Activated B cell treated with CpG ODN at 0.5 μM for 24 hours (primary cell): ENCODE measurements at regions not wholly inside any gene's neighbourhood (a gene's known extent, or its start where the extent isn't known, plus 50 kb on each side); places are given as distances from the start of the nearest gene placed in this dataset.

Experiments
- ATAC-seq: fragments of 200-7000 bp; cut with Tn5 transposase; one replicate; pipeline ENCODE4 v1.10.0; 2021; ENCODE audit warnings: low read depth, mild to moderate bottlenecking, moderate library complexity
- CTCF ChIA-PET: fragments of 350-600 bp; sonication (Branson Sonifier 250); formaldehyde crosslinking; loops from one replicate; lab custom pipeline; 2021; ENCODE audit warnings: antibody characterized with exemption; lab: Charles Lee
- POLR2A ChIA-PET: fragments of 350-600 bp; sonication (Branson Sonifier 250); formaldehyde crosslinking; loops from one replicate; lab custom pipeline; 2021; ENCODE audit warnings: antibody characterized with exemption; lab: Charles Lee
- DNase-seq: peaks from one replicate; pipeline ENCODE4 v3.0.0; 2022
- H3K27ac Mint-ChIP-seq: one replicate; pipeline ENCODE4 v1.8.0; 2020; ENCODE audit warnings: mixed read lengths
- H3K27me3 Mint-ChIP-seq: one replicate; pipeline ENCODE4 v1.8.0; 2021; ENCODE audit warnings: mixed read lengths
- H3K36me3 Mint-ChIP-seq: one replicate; pipeline ENCODE4 v1.8.0; 2021; ENCODE audit warnings: low read depth, mixed read lengths
- H3K4me1 Mint-ChIP-seq: one replicate; pipeline ENCODE4 v1.8.0; 2021; ENCODE audit warnings: mixed read lengths
- H3K4me3 Mint-ChIP-seq: one replicate; pipeline ENCODE4 v1.8.0; 2020; ENCODE audit warnings: mild to moderate bottlenecking, mixed read lengths
- H3K9me3 Mint-ChIP-seq: one replicate; pipeline ENCODE4 v1.8.0; 2020; ENCODE audit warnings: mixed read lengths
- CTCF ChIP-seq: fragments of 200-600 bp; IDR thresholded peaks from one replicate; pipeline ENCODE4 v1.8.0; 2022; ENCODE audit warnings: antibody characterized with exemption, mild to moderate bottlenecking
- intact Hi-C: fragments of 100-400 bp; cut with micrococcal nuclease; formaldehyde crosslinking; loops from one replicate; pipeline ENCODE4 v1.15.1; 2024

GRCh38 chr7:130874071-130874915 is 140.3 kb upstream of the KLF14 start:
- intact Hi-C loops = no loop called here
- ChIA-PET CTCF (interaction anchor here (0.9 to 1.6 kb wide), 6 partner anchors 11 to 551 kb away, joined by 3 to 4 read pairs (median 4); no protein-coding TSS in a partner anchor), POLR2A (interaction anchor here (0.6 to 1.1 kb wide), 3 partner anchors 9 to 128 kb away, joined by 3 to 6 read pairs (median 3); no protein-coding TSS in a partner anchor)
- Mint-ChIP-seq H3K27me3 (no peaks in the 10 kb centered on the region), H3K27ac (peak overlapping the region; percentile 43), H3K4me3 (no peak overlapping the region), H3K36me3 (peaks cover 91% of the 10 kb centered on the region), H3K9me3 (peaks cover 3% of the 10 kb centered on the region), H3K4me1 (peaks cover 24% of the 10 kb centered on the region)
- ATAC-seq = no peak
- no peak for DNase-seq
- no peak for TF ChIP-seq CTCF

GRCh38 chr7:130875265-130875741 is 141.3 kb upstream of the KLF14 start:
- Mint-ChIP-seq H3K4me1 (peaks cover 24% of the 10 kb centered on the region), H3K27me3 (no peaks in the 10 kb centered on the region), H3K36me3 (peaks cover 85% of the 10 kb centered on the region), H3K4me3 (no peak overlapping the region), H3K9me3 (no peaks in the 10 kb centered on the region), H3K27ac (no peak overlapping the region)
- intact Hi-C loops = loop anchor here (1.0 kb wide), 2 partner anchors 165 to 549 kb away; no protein-coding TSS in a partner anchor
- ChIA-PET POLR2A (no interaction called here), CTCF (interaction anchor here (0.6 to 1.5 kb wide), 5 partner anchors 9 to 547 kb away, joined by 3 to 5 read pairs (median 4); no protein-coding TSS in a partner anchor)
- ATAC-seq (peak; percentile 81), DNase-seq (no peak)
- no peak for TF ChIP-seq CTCF

GRCh38 chr7:130875901-130876300 is 141.9 kb upstream of the KLF14 start:
- no peaks in the 10 kb centered on the region for H3K27me3 Mint-ChIP-seq
- ChIA-PET CTCF (interaction anchor here (0.6 to 1.5 kb wide), 5 partner anchors 8 to 546 kb away, joined by 3 to 5 read pairs (median 4); no protein-coding TSS in a partner anchor), POLR2A (no interaction called here)
- H3K4me1 Mint-ChIP-seq = peaks cover 24% of the 10 kb centered on the region
- H3K36me3 Mint-ChIP-seq = peaks cover 84% of the 10 kb centered on the region
- H3K27ac Mint-ChIP-seq = no peak overlapping the region
- intact Hi-C loops = loop anchor here (1.0 kb wide), 2 partner anchors 164 to 548 kb away; no protein-coding TSS in a partner anchor
- DNase-seq (no peak), ATAC-seq (no peak)
- no peak overlapping the region for H3K4me3 Mint-ChIP-seq
- H3K9me3 Mint-ChIP-seq = no peaks in the 10 kb centered on the region
- TF ChIP-seq CTCF = no peak

- intact Hi-C loops = no loop called here
Measured at GRCh38 chr7:130877236-130877990, 143.4 kb upstream of the KLF14 start.

More at GRCh38 chr7:130877236-130877990, 143.4 kb upstream of the KLF14 start:
- Mint-ChIP-seq H3K4me1 (peaks cover 21% of the 10 kb centered on the region), H3K27me3 (no peaks in the 10 kb centered on the region), H3K27ac (no peak overlapping the region), H3K9me3 (no peaks in the 10 kb centered on the region), H3K4me3 (no peak overlapping the region), H3K36me3 (peaks cover 85% of the 10 kb centered on the region)
- POLR2A ChIA-PET = no interaction called here
- ATAC-seq (no peak), DNase-seq (no peak)
- no peak for TF ChIP-seq CTCF
- CTCF ChIA-PET = interaction anchor here (0.5 to 1.5 kb wide), 3 partner anchors 105 to 374 kb away, joined by 3 to 6 read pairs (median 5); no protein-coding TSS in a partner anchor
